Upper lobe of left lung (tissue), 4 donors: ENCODE measurements at regions not wholly inside any gene's neighbourhood (a gene's known extent, or its start where the extent isn't known, plus 50 kb on each side); places are given as distances from the start of the nearest gene placed in this dataset.

Experiments
- EP300 ChIP-seq, 4 donors: sonication (generic); formaldehyde crosslinking; IDR thresholded peaks; one replicate each; pipeline ENCODE4 v1.5.1; 2017; ENCODE audit warnings: antibody characterized with exemption in 4 of 4, control low read depth in 2 of 4
- TF ChIP-seq, protein P1 (sequence below), 6 experiments: fragments of 450-650 bp in 4 of 6; fragments of 200-600 bp in 2 of 6; sonication (generic) in 2 of 6; IDR thresholded peaks; one replicate each; pipeline ENCODE4 v1.5.1; 2016 to 2019; ENCODE audit warnings: antibody characterized with exemption in 6 of 6

DNA sequence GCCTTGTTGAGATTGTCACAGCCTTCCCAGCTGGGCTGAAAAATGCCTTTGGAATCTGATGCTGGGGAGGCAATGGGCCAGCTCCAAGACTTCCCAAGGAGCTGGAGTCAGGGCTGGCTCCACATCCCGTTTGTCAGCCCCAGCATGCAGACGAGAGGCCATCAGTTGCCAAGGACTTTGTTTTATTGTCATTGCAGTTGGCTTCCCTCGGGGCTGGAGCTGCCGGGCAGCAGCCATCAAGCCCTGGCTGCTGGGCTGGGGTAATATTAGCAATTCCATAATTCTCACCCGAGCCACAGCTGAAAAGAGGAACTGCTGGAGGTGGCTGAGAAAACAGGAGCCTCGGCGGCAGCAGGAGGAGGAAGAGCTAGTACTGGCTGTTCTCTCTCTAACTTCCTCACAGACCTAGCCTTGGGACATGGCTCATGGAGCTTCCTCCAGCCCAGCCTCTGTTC lies 182.5 kb downstream of the CDC5L start:
- no peak for TF ChIP-seq EP300 (IDR thresholded peaks at IDR 0.05)
- TF ChIP-seq, protein P1, sequence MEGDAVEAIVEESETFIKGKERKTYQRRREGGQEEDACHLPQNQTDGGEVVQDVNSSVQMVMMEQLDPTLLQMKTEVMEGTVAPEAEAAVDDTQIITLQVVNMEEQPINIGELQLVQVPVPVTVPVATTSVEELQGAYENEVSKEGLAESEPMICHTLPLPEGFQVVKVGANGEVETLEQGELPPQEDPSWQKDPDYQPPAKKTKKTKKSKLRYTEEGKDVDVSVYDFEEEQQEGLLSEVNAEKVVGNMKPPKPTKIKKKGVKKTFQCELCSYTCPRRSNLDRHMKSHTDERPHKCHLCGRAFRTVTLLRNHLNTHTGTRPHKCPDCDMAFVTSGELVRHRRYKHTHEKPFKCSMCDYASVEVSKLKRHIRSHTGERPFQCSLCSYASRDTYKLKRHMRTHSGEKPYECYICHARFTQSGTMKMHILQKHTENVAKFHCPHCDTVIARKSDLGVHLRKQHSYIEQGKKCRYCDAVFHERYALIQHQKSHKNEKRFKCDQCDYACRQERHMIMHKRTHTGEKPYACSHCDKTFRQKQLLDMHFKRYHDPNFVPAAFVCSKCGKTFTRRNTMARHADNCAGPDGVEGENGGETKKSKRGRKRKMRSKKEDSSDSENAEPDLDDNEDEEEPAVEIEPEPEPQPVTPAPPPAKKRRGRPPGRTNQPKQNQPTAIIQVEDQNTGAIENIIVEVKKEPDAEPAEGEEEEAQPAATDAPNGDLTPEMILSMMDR (IDR thresholded peaks at IDR 0.05) = no peak
